ENCODE measurements at regions not wholly inside any gene's neighbourhood (a gene's known extent, or its start where the extent isn't known, plus 50 kb on each side); places are given as distances from the start of the nearest gene placed in this dataset.
"Not testable (repeated sequence)": the region's sequence is repeated elsewhere in the genome, so short reads cannot be mapped to it uniquely, and the experiment has no call there.

- Histone ChIP-seq H3K27ac (ENCODE audit: low read depth, low read length) (no peak overlapping the region), H4K20me1 (ENCODE audit: insufficient read depth, low read length) (no peaks in the 10 kb centered on the region), H3K4me1 (ENCODE audit: insufficient read depth, low read length) (no peaks in the 10 kb centered on the region), H3K9me3 (ENCODE audit: low read depth, low read length) (no peaks in the 10 kb centered on the region), H3K4me2 (ENCODE audit: insufficient read depth, low read length) (no peak overlapping the region), H3K79me2 (ENCODE audit: insufficient read depth, low read length) (no peaks in the 10 kb centered on the region), H3K27me3 (ENCODE audit: insufficient read depth, low read length) (no peaks in the 10 kb centered on the region), H3K4me3 (ENCODE audit: insufficient read depth, low read length) (no peak overlapping the region), H2AFZ (ENCODE audit: low read length) (no peak overlapping the region), H3K36me3 (ENCODE audit: insufficient read depth, low read length) (no peaks in the 10 kb centered on the region)
- TF ChIP-seq CTCF (IDR thresholded peaks at IDR 0.05; ENCODE audit: extremely low read depth, low read depth, low read length): no peak
- no peak for DNase-seq (ENCODE audit: insufficient read length, low spot score, missing footprints)
Measured at GRCh38 chr5:169374111-169374510, 73.2 kb upstream of the SLIT3 start.

GRCh38 chr5:169371801-169372200 lies 70.9 kb upstream of the SLIT3 start:
- H3K4me1 ChIP-seq (ENCODE audit: insufficient read depth, low read length); H3K36me3 ChIP-seq (ENCODE audit: insufficient read depth, low read length); H3K4me3 ChIP-seq (ENCODE audit: insufficient read depth, low read length); H3K79me2 ChIP-seq (ENCODE audit: insufficient read depth, low read length); H3K4me2 ChIP-seq (ENCODE audit: insufficient read depth, low read length); H3K27ac ChIP-seq (ENCODE audit: low read depth, low read length); H3K27me3 ChIP-seq (ENCODE audit: insufficient read depth, low read length); H2AFZ ChIP-seq (ENCODE audit: low read length); H3K9me3 ChIP-seq (ENCODE audit: low read depth, low read length); DNase-seq (ENCODE audit: insufficient read length, low spot score, missing footprints); H4K20me1 ChIP-seq (ENCODE audit: insufficient read depth, low read length): not testable (repeated sequence)

- Histone ChIP-seq H4K20me1 (ENCODE audit: insufficient read depth, low read length) (no peaks in the 10 kb centered on the region), H3K9me3 (ENCODE audit: low read depth, low read length) (no peaks in the 10 kb centered on the region), H3K27ac (ENCODE audit: low read depth, low read length) (no peak overlapping the region), H3K4me1 (ENCODE audit: insufficient read depth, low read length) (peaks cover 11% of the 10 kb centered on the region), H3K36me3 (ENCODE audit: insufficient read depth, low read length) (no peaks in the 10 kb centered on the region), H3K27me3 (ENCODE audit: insufficient read depth, low read length) (no peaks in the 10 kb centered on the region), H3K4me2 (ENCODE audit: insufficient read depth, low read length) (no peak overlapping the region), H3K79me2 (ENCODE audit: insufficient read depth, low read length) (no peaks in the 10 kb centered on the region), H3K4me3 (ENCODE audit: insufficient read depth, low read length) (no peak overlapping the region), H2AFZ (ENCODE audit: low read length) (no peak overlapping the region)
- TF ChIP-seq CTCF (IDR thresholded peaks at IDR 0.05; ENCODE audit: extremely low read depth, low read depth, low read length): no peak
- DNase-seq (ENCODE audit: insufficient read length, low spot score, missing footprints): no peak
Measured at GRCh38 chr5:169369130-169369529, 68.2 kb upstream of the SLIT3 start.

- Histone ChIP-seq H4K20me1 (ENCODE audit: insufficient read depth, low read length) (no peaks in the 10 kb centered on the region), H3K79me2 (ENCODE audit: insufficient read depth, low read length) (no peaks in the 10 kb centered on the region), H3K9me3 (ENCODE audit: low read depth, low read length) (no peaks in the 10 kb centered on the region), H3K4me3 (ENCODE audit: insufficient read depth, low read length) (no peak overlapping the region), H3K27ac (ENCODE audit: low read depth, low read length) (no peak overlapping the region), H3K27me3 (ENCODE audit: insufficient read depth, low read length) (no peaks in the 10 kb centered on the region), H3K4me1 (ENCODE audit: insufficient read depth, low read length) (peaks cover 11% of the 10 kb centered on the region), H3K4me2 (ENCODE audit: insufficient read depth, low read length) (no peak overlapping the region), H2AFZ (ENCODE audit: low read length) (no peak overlapping the region), H3K36me3 (ENCODE audit: insufficient read depth, low read length) (no peaks in the 10 kb centered on the region)
- peak; percentile 58 for DNase-seq (ENCODE audit: insufficient read length, low spot score, missing footprints)
- TF ChIP-seq CTCF (IDR thresholded peaks at IDR 0.05; ENCODE audit: extremely low read depth, low read depth, low read length): no peak
Measured at GRCh38 chr5:169367861-169368260, 66.9 kb upstream of the SLIT3 start.

- no peak for DNase-seq (ENCODE audit: insufficient read length, low spot score, missing footprints)
- no peak for TF ChIP-seq CTCF (IDR thresholded peaks at IDR 0.05; ENCODE audit: extremely low read depth, low read depth, low read length)
Measured at GRCh38 chr5:169357291-169357690, 56.4 kb upstream of the SLIT3 start.

More at GRCh38 chr5:169357291-169357690, 56.4 kb upstream of the SLIT3 start:
- H3K27ac ChIP-seq (ENCODE audit: low read depth, low read length): no peak overlapping the region
- no peaks in the 10 kb centered on the region for H3K79me2 ChIP-seq (ENCODE audit: insufficient read depth, low read length)
- H4K20me1 ChIP-seq (ENCODE audit: insufficient read depth, low read length): no peaks in the 10 kb centered on the region
- H3K4me3 ChIP-seq (ENCODE audit: insufficient read depth, low read length): no peak overlapping the region
- H3K9me3 ChIP-seq (ENCODE audit: low read depth, low read length): no peaks in the 10 kb centered on the region
- no peak overlapping the region for H3K4me2 ChIP-seq (ENCODE audit: insufficient read depth, low read length)
- no peaks in the 10 kb centered on the region for H3K27me3 ChIP-seq (ENCODE audit: insufficient read depth, low read length)
- H3K4me1 ChIP-seq (ENCODE audit: insufficient read depth, low read length): peaks cover 11% of the 10 kb centered on the region
- no peak overlapping the region for H2AFZ ChIP-seq (ENCODE audit: low read length)
- H3K36me3 ChIP-seq (ENCODE audit: insufficient read depth, low read length): no peaks in the 10 kb centered on the region
